ENCODE measurements at regions not wholly inside any gene's neighbourhood (a gene's known extent, or its start where the extent isn't known, plus 50 kb on each side); places are given as distances from the start of the nearest gene placed in this dataset.
A peak's percentile ranks its signal among the peaks of the same experiment; 100 is the strongest.
"Not testable (repeated sequence)": the region's sequence is repeated elsewhere in the genome, so short reads cannot be mapped to it uniquely, and the experiment has no call there.

DNA sequence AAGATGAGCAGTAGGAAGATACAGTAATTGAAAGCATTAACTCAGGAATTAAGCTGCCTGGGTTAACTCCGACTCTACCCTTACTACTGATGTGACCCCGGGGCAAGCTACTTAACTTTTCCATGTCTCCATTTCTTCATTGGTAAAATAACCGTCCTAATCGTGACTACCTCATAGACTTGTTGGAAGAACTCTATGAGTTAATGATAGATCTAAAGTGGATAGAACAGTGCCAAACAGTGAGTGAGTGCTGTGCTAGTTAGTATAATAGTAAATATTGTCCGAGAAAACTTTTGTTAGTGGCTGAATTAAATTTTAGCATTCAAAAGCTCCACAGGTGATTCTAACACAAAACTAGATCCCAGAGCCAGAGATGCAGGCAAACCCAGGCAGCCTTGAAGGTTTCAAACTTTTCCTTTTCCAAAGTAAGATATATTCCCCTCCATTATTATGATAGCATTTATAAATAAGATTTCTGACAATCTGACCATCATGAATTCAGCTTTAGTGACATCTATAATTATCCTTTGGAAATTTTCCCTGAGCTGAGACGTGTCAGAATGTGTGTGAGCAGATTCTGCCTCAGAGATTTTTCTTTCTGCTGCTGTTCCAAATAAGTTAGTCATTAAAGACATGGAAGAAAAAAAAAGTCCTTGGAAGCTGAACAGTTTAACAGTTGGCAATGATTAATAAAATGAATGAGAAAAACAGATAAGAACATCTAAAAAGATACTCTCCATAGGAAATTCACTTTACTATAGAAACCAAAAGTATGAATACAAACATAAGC, 369.5 kb downstream of the PRELID2 start:
- DNase-seq (ENCODE audit: extremely low read depth, low read depth): no peak
- TF ChIP-seq, protein P1, sequence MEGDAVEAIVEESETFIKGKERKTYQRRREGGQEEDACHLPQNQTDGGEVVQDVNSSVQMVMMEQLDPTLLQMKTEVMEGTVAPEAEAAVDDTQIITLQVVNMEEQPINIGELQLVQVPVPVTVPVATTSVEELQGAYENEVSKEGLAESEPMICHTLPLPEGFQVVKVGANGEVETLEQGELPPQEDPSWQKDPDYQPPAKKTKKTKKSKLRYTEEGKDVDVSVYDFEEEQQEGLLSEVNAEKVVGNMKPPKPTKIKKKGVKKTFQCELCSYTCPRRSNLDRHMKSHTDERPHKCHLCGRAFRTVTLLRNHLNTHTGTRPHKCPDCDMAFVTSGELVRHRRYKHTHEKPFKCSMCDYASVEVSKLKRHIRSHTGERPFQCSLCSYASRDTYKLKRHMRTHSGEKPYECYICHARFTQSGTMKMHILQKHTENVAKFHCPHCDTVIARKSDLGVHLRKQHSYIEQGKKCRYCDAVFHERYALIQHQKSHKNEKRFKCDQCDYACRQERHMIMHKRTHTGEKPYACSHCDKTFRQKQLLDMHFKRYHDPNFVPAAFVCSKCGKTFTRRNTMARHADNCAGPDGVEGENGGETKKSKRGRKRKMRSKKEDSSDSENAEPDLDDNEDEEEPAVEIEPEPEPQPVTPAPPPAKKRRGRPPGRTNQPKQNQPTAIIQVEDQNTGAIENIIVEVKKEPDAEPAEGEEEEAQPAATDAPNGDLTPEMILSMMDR (IDR thresholded peaks at IDR 0.05; ENCODE audit: low read depth, low read length): no peak

DNA sequence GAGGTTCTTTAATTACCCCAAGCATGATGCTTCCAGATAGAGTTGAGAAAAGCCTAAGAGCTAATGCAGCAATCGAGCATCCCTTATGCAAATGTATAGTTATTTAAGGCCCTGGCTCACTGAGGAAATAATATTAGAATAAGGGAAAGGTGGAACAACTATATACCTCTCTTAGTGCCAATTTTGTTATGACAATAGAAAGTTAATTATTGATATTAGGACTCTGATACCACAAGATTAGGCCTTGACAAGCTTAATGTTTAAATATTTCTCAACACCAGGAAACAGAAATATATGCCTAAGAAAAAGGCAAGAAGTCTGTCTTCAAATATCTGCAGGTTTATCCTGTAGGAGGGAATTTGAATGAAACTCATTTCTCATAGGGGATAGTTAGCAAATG, 371.0 kb downstream of the PRELID2 start:
- TF ChIP-seq, protein P1 (IDR thresholded peaks at IDR 0.05; ENCODE audit: low read depth, low read length): no peak
- DNase-seq (ENCODE audit: extremely low read depth, low read depth): no peak

DNA sequence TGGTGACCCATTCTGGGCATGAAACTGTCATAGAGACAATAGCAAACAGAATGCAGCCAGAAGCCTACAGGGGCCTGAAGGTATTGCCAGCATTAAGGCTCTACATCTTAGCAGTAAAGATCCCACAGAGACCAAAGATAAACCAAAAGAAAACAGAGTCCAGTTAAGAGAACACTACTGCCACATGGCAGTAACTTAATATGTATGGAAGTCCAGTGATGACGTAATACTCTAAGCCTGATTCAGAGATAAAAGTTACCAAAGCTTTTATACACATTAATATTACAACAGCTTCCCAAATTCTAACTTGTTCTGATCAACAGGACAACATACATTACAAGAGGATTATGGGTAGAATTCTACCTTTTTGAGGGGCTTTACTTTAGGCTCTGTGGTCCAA, 371.5 kb downstream of the PRELID2 start:
- TF ChIP-seq, protein P1 (IDR thresholded peaks at IDR 0.05; ENCODE audit: low read depth, low read length): no peak
- no peak for DNase-seq (ENCODE audit: extremely low read depth, low read depth)

DNA sequence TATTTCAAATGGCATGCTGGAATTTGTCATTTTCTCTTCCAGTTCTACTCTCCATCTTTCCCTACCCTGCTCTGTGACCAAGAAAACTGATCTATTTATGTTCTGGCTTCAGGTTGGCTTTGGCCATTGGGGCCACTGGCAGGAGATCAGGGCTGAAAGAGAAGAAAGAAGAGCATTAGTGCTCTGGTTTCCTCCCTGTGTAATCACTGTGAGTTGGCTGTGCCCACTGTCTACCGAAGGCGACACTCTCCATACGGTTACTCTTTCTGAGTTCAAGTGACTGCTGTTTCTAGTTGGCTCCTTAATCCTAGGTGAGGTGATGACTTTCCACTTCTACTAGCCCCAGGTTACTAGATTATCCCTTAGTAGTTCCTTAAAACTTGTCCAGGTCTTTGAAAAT, 372.6 kb downstream of the PRELID2 start:
- no peak for DNase-seq (ENCODE audit: extremely low read depth, low read depth)
- TF ChIP-seq, protein P1 (IDR thresholded peaks at IDR 0.05; ENCODE audit: low read depth, low read length): no peak

DNA sequence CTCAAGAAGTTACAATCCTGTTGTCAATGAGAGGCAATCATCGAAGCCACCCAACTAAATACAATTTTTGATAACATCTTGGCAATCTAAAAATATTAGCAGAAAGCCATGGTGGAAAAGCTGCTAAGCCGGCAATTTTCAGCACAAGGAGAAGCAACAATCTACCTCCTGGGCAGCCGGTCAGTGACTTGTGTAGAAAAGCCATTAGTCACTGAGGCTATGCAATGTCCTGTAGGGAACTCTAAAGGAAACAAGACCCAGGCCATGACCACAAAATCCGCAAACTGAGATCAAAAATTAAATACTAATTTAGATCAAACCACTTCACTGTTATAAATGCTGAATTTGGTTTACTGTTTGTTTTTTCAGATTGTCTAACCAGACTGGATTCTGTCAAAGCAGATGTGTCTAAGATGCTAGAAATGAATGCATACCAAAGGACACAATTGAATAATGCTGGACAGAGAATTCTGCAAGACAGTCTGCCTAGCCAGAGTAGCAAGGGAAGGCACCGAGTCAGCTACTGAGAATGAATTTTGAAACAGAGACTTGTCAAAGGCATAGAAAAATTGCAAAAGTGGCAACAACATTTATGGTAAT, 384.8 kb downstream of the PRELID2 start:
- DNase-seq (ENCODE audit: extremely low read depth, low read depth): no peak
- TF ChIP-seq, protein P1 (IDR thresholded peaks at IDR 0.05; ENCODE audit: low read depth, low read length): no peak

DNA sequence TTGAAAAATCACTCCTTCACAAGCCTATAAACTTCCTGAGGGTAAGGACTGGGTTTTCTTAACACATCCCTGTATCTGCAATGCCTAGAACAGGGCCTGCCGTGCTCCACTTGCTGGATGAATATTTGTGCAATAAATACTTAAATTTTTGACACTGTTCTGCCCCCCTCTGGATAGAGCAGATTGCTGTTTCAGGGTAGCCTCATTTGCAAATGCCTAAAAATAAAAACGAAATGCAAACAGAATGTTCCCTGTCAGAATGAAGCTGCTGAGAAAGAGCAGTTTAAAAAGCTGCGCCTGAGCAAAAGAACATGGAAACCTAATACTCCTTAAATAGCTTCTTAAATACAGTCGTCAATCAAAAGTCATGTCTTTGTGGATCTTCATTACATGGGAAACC, 385.3 kb downstream of the PRELID2 start:
- DNase-seq (ENCODE audit: extremely low read depth, low read depth): no peak
- TF ChIP-seq, protein P1 (IDR thresholded peaks at IDR 0.05; ENCODE audit: low read depth, low read length): peak; percentile 7

DNA sequence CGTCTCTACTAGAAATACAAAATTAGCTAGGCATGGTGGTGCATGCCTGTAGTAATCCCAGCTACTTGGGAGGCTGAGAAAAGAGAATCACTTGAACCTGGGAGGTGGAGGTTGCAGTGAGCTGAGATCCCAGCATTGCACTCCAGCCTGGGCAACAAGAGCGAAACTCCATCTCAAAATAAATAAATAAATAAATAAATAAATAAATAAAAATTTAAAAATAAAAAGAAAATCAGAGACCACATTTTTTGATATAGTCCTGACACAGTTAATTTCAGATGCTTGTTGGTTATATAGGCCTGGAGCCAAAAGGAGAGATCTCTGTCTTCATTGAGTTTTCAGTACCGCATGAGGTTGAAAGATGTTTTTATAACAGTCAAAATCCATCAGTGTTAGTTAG, 388.3 kb downstream of the PRELID2 start:
- not testable (repeated sequence) for DNase-seq (ENCODE audit: extremely low read depth, low read depth)

Data from AG09319 (cell line).